DMS53 (cell line): ENCODE measurements at regions not wholly inside any gene's neighbourhood (a gene's known extent, or its start where the extent isn't known, plus 50 kb on each side); places are given as distances from the start of the nearest gene placed in this dataset.
"Not testable (repeated sequence)": the region's sequence is repeated elsewhere in the genome, so short reads cannot be mapped to it uniquely, and the experiment has no call there.

Source experiments
- DNase-seq: peaks from one replicate; lab custom pipeline; 2025; lab: John Stamatoyannopoulos, UW

DNA sequence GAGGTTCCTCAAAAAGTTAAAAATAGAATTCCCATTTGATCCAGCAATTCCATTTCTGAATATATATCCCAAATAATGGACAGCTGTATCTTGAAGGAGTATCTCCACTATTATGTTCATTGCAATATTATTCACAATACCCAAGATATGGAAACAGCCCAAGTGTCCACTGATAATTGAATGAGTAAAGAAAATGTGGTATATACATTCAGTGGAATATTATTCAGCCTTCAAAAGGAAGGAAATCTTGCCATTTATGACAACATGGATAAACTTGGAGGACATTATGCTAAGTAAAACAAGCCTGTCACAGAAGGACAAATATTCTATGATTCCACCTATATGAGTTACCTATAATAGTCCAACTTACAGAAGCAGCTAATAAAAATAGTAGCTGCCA, 979.0 kb downstream of the SLC6A15 start:
- DNase-seq = no peak

DNA sequence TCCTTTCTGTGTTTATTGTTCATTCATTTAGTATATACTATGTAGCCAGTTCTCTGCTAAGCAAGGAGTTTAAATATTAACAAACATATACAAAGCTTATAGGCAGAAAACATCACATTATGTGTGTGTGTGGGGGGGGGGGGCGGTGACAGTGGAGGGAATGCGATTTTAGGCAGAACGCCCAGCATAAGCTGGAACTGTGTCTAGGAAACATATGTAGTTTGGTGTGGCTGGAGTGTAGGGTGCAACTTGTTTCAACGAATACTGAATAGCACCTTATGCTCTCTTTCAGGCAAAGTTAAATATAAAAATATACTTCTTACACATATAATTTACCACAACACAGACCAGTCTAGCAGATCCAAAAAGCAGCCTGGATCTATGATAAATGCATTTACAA, 980.6 kb downstream of the SLC6A15 start:
- no peak for DNase-seq

DNA sequence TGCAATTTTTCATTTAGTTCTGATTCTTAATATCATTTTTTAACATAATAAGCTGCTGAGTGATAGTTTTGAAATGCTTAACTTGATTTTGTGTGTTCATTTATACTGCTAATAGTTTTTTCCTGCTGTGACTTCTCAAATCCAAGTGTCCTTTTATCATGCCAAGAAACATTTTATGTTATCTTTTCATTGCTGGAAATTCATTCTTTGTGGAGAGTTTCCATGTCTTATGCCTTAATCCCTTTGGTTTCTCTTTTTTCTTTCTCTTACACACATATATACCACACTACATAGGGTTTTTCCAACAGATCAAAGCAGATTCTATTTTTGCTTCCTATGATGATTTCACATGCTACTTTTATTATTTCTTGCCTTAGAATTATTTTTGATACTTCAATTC, 981.1 kb downstream of the SLC6A15 start:
- DNase-seq = no peak

DNA sequence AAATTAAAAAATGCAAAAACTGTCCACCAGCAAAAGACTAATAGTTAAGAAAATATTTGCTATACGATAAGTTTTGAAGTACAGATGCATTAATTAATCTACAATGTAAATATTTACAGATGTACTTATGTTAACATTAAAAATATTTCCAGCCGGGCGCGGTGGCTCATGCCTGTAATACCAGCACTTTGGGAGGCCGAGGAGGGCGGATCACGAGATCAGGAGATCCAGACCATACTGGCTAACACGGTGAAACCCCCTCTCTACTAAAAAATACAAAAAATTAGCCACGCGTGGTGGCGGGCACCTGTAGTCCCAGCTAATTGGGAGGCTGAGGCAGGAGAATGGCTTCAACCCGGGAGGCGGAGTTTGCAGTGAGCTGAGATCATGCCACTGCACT, 982.8 kb downstream of the SLC6A15 start:
- DNase-seq = not testable (repeated sequence)

DNA sequence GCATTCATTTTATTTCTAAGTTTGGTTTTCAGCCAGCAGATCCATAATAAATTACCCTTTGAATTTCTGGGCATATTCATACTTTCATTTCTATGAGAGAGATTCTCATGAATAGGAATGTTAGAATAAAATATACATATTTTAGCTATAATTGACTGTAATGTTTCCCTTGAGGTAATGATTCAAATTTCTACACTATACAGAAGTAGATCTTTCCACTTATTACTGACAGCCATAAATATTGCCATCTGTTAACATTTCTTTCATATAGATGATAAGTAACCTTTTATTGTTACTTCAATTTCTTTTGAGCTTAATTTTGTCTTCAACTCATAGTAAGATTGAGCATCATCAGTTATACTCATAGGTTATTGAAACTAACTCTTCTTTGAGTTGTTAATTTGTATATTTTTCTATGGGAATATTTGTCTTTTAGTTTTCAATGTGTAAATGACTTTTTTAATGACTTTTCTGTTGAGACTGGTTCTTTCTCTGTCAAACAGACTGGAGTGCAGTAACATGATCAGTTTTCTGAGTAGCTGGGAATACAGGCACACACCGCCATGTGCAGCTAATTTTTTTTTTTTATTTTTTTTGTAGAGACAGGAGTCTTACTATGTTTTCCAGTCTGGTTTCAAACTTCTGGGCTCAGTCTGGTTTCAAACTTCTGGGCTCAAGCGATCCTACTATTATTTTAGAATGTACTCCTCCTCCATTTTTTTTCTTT, 991.6 kb downstream of the SLC6A15 start:
- DNase-seq = no peak

DNA sequence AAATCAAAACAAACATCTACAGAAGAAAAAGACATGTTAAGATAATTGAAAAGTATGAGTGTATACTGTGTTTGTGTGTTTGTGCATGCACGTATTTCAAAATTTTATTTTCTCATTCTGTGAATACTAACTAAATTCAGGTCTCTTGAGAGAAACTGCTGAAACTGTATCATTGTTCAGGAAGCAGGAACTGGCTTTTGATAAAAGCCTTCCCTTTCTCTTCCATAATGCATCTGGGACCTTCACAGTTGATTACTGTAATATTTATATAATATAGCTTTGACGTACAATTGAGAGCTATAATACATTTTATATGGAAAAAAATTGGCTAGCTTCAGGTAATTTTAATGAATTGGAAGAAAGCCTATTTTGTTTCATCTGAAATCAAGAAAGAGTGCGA, 993.5 kb downstream of the SLC6A15 start:
- no peak for DNase-seq

DNA sequence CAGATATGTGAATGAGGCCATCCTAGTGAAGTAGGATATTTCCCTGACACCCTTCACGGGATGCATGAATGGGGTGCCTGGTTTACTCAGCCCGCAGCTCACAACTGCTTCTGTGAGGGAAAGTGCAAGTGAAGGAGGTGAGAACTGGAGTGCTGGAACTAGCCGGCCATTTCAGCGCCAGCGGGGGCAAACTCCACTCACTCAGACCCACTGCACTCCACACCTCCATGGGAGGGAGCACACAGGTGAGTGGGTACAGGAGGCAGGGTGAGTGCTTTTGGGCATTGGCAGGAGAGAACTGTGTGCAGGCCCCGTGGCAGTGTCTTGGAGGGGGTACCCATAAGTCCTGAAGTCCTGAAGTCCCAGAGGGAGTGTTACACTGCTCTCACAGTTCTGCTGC, 1008.4 kb downstream of the SLC6A15 start:
- DNase-seq = no peak

DNA sequence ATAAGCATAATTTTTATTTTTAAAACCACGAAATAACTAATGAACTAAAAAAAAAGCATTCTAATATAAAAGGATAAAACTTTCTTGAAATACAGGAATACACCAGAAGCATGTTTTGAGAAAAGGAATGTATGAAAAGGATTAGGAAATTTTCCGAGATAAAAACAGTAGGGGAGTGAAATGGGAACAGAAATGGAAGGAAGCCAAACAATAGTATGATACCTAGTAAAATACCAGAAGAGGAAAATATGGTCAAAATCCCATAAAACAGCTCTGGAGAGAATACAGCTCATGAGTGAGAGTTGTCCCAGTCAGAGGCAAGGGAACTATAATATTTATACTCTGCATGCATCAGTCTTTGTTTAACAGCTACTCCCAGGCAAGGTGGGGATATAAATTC, 1016.2 kb downstream of the SLC6A15 start:
- DNase-seq = no peak

DNA sequence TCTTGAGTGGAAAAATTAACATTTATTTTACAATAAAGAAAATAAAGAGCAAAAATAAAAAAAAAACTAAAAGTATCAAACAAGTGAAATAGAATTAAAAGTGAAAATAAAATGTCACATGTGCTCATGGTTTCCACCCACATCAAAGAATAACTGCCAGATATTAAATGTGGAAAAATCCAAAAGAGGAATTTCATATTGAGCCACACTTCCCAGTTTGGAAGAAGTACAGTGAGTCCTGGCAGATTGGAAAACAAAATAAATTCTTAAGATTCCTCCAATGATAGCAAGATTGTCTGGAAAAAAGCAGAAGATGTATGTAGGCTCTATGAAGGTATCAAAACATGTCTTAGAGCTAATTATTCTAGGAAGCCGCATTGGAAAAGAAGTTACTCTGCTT, 1019.5 kb downstream of the SLC6A15 start:
- no peak for DNase-seq

DNA sequence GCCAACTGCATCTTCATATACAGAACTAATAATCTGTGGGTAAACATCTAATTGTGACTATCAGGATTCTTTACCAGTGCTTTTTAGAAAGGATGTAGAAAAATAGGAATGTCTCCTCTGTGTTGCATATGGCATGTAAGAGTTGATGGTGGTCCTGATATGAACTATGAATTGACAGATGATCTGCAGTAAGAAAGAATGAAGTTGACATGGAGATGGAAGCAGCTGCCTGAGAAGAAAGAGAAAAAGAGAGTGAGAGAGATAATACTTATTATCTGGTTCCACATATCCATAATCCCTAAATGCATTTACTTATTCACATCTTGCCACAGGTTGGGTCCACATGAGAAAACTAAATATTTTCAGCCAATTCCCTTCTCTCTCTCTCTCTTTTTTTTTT, 1022.9 kb downstream of the SLC6A15 start:
- DNase-seq = no peak

DNA sequence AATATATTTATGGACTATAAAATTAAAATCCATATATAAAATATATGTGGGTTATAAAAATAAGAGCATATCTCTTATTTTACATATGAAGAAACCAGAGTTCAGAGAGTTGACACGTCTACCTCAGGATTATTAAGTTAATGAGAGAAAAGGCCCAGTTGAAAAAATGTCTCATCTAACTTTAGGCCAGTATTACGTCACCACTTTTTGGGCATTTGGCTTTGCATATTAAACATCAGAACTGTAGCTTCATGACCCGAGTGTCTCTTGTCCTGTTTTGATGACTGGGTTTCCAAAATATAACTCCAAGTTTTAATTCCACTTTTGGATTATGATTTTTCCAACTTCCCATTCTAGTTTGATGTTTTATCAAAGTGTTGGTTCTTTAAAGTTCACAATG, 1026.1 kb downstream of the SLC6A15 start:
- no peak for DNase-seq

DNA sequence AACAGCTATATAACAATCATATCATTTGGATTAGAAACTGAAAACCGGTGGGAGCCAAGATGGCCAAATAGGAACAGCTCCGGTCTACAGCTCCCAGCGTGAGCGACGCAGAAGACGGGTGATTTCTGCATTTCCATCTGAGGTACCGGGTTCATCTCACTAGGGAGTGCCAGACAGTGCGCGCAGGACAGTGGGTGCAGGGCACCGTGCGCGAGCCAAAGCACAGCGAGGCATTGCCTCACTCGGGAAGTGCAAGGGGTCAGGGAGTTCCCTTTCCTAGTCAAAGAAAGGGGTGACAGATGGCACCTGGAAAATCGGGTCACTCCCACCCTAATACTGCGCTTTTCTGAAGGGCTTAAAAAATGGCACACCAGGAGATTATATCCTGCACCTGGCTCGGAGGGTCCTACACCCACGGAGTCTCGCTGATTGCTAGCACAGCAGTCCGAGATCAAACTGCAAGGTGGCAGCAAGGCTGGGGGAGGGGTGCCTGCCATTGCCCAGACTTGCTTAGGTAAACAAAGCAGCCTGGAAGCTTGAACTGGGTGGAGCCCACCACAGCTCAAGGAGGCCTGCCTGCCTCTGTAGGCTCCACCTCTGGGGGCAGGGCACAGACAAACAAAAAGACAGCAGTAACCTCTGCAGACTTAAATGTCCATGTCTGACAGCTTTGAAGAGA, 1041.5 kb downstream of the SLC6A15 start:
- DNase-seq = peak; percentile 84

DNA sequence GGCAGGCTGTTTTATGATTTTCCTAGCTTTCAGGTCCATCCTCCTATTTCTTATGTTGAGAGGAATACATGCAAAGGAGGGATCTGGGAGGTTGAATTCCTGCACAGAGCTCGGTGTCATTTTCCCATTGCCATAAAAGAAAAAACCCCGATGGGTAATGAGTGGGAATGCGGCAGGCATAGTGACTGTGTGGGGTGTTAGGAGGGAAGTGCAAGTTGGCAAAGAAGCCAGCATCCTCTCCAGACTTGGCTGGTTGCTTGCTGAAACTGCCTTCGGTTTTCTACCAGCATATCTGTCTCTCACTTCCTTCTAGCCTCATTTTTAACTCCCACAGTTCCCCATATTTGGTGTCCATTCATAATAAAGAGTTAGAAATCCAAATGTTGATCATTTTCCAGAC, 1046.1 kb downstream of the SLC6A15 start:
- DNase-seq = no peak

DNA sequence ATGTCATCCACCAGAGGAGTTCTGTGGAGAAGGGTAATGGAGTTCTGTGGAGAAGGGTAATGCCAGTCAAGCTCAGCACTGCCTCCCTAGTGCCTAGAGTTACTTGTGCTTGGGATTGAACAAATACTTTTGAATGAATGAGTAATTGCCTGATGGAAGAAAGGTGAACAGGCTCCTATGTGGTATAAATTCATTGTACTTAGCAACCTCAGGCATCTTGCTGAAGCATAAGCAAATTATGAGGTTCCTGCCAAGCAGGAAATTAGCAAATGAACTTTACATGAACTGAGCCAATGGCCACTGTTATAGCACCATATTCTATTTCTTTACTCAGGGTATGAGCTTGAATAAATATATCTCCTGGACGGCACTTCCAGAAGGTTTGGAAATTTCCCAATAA, 1047.2 kb downstream of the SLC6A15 start:
- DNase-seq = no peak

DNA sequence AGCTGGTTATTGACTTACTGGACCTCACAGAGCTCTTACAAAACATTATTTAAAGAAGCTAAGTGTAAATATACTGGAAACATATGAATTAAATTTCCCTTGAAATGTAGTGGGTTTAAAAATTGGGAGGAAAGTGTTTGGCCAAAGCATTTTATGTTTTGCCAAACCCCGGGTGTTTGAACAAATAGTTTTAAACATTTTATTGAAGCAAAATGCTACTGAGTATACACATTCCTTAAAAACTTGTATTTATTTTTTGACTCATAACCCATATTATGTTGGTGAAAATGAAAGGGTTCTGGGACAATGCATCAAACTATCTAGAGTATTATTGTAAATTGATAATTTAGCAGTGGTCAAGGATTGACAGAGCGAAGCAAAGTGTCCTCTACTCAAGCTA, 1048.5 kb downstream of the SLC6A15 start:
- DNase-seq = no peak

DNA sequence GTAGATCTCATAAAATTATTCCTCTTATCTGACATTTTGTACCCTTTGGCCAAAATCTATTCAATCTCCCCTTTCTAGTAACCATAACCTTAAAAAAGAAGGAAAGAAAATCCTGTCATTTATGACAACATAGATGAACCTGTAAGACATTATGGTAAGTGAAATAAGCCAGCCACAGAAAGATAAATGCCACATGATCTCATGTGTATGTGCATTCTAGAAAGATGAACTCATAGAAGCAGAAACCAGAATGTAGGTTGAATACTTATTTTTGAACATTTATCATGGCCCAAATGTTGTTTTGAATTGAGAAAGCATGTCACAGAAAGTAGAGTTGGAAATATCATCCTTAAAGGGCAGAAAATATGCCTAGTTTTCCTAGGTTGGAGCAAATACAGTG, 1053.6 kb downstream of the SLC6A15 start:
- DNase-seq = no peak

DNA sequence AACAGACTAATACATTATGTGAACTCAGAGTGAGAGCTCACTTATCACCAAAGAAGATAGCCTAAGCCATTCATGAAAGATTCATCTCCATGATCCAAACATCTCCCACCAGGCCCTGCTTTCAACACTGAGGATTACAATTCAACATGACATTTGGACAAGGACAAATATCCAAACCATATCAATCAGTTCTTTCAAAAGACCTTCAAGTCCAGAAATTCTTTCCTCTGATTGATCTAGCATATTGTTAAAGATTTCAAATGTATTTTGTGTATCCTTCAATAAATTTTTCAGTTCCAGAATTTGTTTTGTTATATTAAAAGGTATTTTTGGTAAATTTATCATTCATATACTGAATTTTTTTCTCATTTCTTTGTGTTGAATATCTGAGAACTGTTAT, 1055.8 kb downstream of the SLC6A15 start:
- no peak for DNase-seq

DNA sequence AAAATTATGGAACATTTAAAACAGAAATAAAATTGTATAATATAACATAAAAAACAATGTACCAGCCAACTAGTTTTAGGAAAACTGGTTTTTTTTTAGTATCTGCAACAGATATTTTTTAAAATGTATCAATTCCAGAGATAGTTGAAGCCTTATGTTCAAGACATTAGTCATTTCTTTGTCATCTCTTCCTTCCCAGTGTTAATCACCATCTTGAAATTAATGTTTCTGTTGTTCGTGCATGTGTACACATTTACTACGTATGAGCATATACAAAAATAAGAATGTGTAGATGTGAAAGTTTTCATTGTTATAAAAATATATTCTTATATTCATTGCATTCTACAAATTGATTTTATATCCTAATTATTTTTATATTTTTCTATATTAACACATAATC, 1062.1 kb downstream of the SLC6A15 start:
- DNase-seq = no peak

DNA sequence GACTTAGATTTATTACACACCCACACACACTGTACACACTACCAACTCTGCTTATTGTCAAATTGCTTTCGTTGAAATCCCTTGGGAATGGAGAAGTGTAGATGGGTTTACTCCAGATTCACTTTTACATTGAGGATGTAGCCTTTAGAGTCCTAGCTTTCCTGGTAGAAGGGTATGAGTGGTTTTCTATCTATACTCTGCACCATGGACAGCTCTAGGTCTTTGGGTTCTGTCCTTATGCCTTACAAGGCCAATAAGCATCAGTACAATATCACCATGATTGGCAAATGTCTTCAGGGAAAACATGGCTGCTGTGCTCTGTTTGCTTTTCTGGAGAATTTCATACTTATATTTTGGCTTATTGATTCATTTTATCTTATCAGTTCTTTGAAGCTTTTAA, 1063.9 kb downstream of the SLC6A15 start:
- DNase-seq = no peak

DNA sequence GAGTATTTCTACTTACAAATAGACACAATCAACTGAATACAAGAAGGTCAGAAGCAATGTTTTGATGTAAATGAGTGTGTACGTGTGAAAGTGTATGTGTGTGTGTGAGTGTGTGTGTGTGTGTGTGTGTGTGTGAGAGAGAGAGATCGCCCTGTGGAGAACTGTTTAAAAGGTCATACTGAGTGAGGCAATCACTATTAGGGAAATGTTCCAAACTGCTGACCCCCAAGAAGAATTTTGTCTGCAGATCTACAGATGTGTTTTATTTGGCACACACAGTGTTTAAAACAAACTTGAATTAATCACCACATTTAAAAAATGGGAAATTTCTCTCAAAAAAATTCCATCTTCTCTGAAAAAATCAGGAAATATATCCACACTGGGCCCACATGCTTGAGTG, 1069.1 kb downstream of the SLC6A15 start:
- no peak for DNase-seq

DNA sequence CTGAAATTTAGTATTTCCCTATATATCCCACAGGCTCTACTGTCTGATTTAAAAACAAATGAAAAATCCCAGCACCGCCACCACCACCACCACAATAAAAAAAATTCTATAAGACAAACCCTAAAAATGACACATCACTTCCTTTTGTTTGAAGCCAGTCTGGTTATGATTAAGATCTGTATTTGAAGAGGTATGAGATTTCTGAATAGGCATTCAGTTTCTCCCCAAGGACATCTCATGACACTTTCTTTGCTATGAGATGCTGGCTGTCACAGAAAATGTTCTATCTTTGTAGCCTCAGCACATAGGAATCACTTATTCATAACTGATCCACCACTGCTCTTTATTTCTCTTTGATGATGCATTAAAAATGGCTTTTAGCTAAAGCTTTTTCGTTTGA, 1071.0 kb downstream of the SLC6A15 start:
- DNase-seq = no peak

DNA sequence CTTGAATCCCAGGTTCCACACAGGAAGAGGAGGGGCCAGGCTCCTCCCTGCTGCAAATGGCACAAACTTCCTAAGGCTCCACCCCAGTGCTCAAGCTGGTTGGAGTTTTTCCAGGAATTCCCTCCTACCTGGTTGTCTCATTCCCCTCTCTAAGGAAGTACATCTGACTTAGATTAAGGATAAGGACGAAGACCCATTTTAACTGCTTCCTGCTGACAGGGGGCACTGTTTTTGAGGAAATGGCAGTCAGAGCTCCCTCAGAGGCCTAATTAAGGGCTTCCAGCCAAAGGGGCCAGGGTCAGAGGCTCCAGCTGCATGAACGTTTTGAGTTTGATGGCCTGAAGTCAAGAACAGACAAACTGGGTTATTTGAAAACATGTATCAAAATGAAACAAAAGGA, 1084.7 kb downstream of the SLC6A15 start:
- DNase-seq = peak; percentile 47

DNA sequence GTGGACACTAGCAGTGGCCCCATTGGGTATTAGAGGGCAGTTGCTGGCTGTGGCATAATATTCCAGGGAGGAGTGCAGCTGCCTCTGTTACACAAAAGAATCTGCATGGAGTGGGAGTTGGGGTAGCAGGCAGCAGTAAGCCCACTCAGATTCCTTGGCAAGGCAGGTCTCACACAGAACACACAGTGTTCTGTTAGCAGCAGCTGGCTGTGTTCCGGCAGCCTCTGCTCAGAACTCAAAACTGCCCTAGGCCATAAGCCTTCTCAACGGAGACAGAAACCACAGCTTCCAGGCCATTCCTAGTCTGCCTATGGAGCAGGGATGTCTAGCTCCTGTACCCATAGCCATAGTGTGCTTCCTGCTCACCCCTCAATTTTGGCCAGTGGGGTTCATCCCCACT, 1085.4 kb downstream of the SLC6A15 start:
- no peak for DNase-seq

DNA sequence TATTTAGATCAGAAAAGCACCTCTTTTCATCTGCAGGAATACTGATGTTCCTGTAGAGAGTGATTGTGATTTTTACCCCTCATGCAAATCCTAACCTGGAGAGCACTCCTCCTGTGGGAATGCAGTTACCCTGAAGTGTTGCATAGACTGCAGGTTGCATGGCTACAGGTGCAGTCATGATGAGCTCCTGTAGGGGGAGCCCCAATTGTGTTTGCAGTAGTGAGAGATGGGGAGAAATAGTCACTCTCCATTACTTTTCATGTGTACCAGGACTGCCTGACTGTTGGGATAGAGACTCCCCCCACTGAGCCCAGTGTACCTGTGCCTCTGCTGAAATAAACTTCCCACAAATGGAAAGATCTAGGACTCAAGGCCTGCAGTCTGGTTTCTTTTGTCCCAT, 1086.5 kb downstream of the SLC6A15 start:
- DNase-seq = peak; percentile 77
